CD4-positive, alpha-beta T cell (primary cell): ENCODE measurements at regions not wholly inside any gene's neighbourhood (a gene's known extent, or its start where the extent isn't known, plus 50 kb on each side); places are given as distances from the start of the nearest gene placed in this dataset.

Experiments used
- ATAC-seq: fragments of 200-7000 bp; cut with Tn5 transposase; one replicate; pipeline ENCODE4 v1.10.0; 2022; ENCODE audit warnings: mild to moderate bottlenecking; ENCODE audit not compliant: poor library complexity
- CTCF ChIA-PET: fragments of 350-600 bp; sonication (Branson Sonifier 250); formaldehyde crosslinking; loops from one replicate; lab custom pipeline; 2021; ENCODE audit warnings: antibody characterized with exemption, inconsistent platforms; lab: Charles Lee
- POLR2A ChIA-PET: fragments of 350-600 bp; sonication (Branson Sonifier 250); formaldehyde crosslinking; loops from one replicate; lab custom pipeline; 2021; ENCODE audit warnings: antibody characterized with exemption, inconsistent platforms; lab: Charles Lee
- DNase-seq, 14 experiments: peaks; one replicate each; pipeline ENCODE4 v3.0.0-alpha.2; 2013 to 2020; ENCODE audit warnings: mixed read lengths in 2 of 14
- H3K27ac ChIP-seq, 2 donors: one replicate each; pipeline versions ENCODE4 v1.5.1 to v1.7.0; 2013; ENCODE audit warnings: low read length in 2 of 2, low read depth in 1 of 2, mild to moderate bottlenecking in 1 of 2
- H3K27me3 ChIP-seq, 2 experiments: 1 replicate in 1 of 2; 2 replicates in 1 of 2; pipeline versions ENCODE4 v1.6.1 to v1.7.0; 2013; ENCODE audit warnings: low read length in 2 of 2, control low read depth in 1 of 2, mild to moderate bottlenecking in 1 of 2, moderate library complexity in 1 of 2; ENCODE audit not compliant: insufficient read depth in 2 of 2, control insufficient read depth in 1 of 2
- H3K36me3 ChIP-seq: one replicate; pipeline ENCODE4 v1.6.1; 2013; ENCODE audit warnings: low read length, control low read depth; ENCODE audit not compliant: insufficient read depth
- H3K4me1 ChIP-seq: one replicate; pipeline ENCODE4 v1.6.1; 2013; ENCODE audit warnings: low read length, control low read depth; ENCODE audit not compliant: insufficient read depth
- H3K4me3 ChIP-seq: one replicate; pipeline ENCODE4 v1.5.1; 2013; ENCODE audit warnings: mild to moderate bottlenecking, low read length, moderate library complexity
- H3K9me3 ChIP-seq, 2 experiments: 1 replicate in 1 of 2; 2 replicates in 1 of 2; pipeline versions ENCODE4 v1.6.1 to v1.7.0; 2013; ENCODE audit warnings: low read length in 2 of 2, mild to moderate bottlenecking in 2 of 2, control low read depth in 1 of 2, moderate library complexity in 1 of 2; ENCODE audit not compliant: control insufficient read depth in 1 of 2, insufficient read depth in 1 of 2
- H3K27ac Mint-ChIP-seq: one replicate; pipeline ENCODE4 v1.8.0; 2020; ENCODE audit warnings: mixed read lengths
- H3K27me3 Mint-ChIP-seq: one replicate; pipeline ENCODE4 v1.8.0; 2021; ENCODE audit warnings: mixed read lengths
- H3K36me3 Mint-ChIP-seq: one replicate; pipeline ENCODE4 v1.8.0; 2021; ENCODE audit warnings: low read depth, mixed read lengths
- H3K4me1 Mint-ChIP-seq: one replicate; pipeline ENCODE4 v1.8.0; 2021; ENCODE audit warnings: low read depth, mixed read lengths
- H3K4me3 Mint-ChIP-seq: one replicate; pipeline ENCODE4 v1.8.0; 2020; ENCODE audit warnings: mild to moderate bottlenecking, mixed read lengths
- H3K9me3 Mint-ChIP-seq: one replicate; pipeline ENCODE4 v1.8.0; 2020; ENCODE audit warnings: mixed read lengths
- intact Hi-C, 2 experiments: fragments of 100-400 bp; cut with DNase I in 1 of 2; cut with micrococcal nuclease in 1 of 2; formaldehyde crosslinking; loops; one replicate each; pipeline versions ENCODE4 v1.15.1 to v1.9.0; 2023 to 2025; cut with DNase I, micrococcal nuclease
- TF ChIP-seq, protein P1 (sequence below): fragments of 200-600 bp; IDR thresholded peaks from one replicate; pipeline ENCODE4 v1.8.0; 2022; ENCODE audit warnings: antibody characterized with exemption, mild to moderate bottlenecking

DNA sequence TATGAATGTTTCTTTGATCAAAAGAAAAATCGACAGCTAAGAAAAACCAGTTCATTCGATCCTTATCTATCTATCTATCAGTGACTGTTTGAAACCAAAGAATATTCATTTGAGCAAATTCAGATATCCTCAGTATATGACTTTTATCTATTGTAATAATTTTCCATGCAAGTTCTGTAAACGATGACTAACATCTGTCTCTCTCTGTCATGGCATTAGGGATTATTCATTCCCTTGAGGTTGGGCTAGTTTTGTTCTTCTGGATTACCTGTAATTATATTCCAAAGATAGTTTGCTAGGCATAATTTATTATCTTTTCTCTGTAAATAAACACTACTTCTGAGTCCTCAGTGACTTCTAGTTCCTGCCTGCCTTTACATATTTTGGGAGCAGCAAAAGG, 497.7 kb upstream of the CDH11 start:
- no peak for ATAC-seq
- ChIA-PET POLR2A (no interaction called here), CTCF (no interaction called here)
- H3K9me3 Mint-ChIP-seq, result no peaks in the 10 kb centered on the region
- no peaks in the 10 kb centered on the region for H3K27me3 ChIP-seq
- H3K4me3 Mint-ChIP-seq, result no peak overlapping the region
- no peaks in the 10 kb centered on the region for H3K36me3 ChIP-seq
- TF ChIP-seq, protein P1, sequence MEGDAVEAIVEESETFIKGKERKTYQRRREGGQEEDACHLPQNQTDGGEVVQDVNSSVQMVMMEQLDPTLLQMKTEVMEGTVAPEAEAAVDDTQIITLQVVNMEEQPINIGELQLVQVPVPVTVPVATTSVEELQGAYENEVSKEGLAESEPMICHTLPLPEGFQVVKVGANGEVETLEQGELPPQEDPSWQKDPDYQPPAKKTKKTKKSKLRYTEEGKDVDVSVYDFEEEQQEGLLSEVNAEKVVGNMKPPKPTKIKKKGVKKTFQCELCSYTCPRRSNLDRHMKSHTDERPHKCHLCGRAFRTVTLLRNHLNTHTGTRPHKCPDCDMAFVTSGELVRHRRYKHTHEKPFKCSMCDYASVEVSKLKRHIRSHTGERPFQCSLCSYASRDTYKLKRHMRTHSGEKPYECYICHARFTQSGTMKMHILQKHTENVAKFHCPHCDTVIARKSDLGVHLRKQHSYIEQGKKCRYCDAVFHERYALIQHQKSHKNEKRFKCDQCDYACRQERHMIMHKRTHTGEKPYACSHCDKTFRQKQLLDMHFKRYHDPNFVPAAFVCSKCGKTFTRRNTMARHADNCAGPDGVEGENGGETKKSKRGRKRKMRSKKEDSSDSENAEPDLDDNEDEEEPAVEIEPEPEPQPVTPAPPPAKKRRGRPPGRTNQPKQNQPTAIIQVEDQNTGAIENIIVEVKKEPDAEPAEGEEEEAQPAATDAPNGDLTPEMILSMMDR, result no peak
- H3K4me1 ChIP-seq, result no peaks in the 10 kb centered on the region
- H3K4me1 Mint-ChIP-seq, result no peaks in the 10 kb centered on the region
- H3K27ac ChIP-seq, result no peak overlapping the region
- H3K36me3 Mint-ChIP-seq, result no peaks in the 10 kb centered on the region
- DNase-seq, result no peak
- peaks cover 0 to 7% of the 10 kb centered on the region in 2 experiments for H3K9me3 ChIP-seq
- H3K27ac Mint-ChIP-seq, result no peak overlapping the region
- no peaks in the 10 kb centered on the region for H3K27me3 Mint-ChIP-seq
- H3K4me3 ChIP-seq, result no peak overlapping the region
- intact Hi-C loops, result no loop called here

DNA sequence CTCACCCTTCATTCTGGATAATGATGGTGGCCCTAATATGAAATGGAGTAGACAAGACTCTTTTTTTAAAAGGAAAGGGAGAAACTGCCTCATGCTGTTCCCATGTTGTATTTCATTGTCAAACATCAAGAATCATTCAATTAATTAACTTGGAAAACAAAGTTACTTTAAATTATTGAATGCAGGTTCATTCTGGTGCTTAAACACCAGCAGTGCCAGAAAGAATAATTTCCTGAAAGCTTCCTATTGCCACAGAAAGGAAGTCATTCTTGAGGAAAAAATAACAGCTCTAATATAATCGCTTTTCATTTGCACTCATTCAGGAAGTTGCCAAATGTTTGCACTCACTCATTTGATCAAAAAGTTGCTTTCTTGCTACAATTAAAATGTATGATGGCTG, 497.1 kb upstream of the CDH11 start:
- intact Hi-C loops, result no loop called here
- H3K9me3 ChIP-seq, result peaks cover 0 to 7% of the 10 kb centered on the region in 2 experiments
- Mint-ChIP-seq H3K36me3 (no peaks in the 10 kb centered on the region), H3K27me3 (no peaks in the 10 kb centered on the region), H3K9me3 (no peaks in the 10 kb centered on the region), H3K27ac (no peak overlapping the region), H3K4me1 (no peaks in the 10 kb centered on the region), H3K4me3 (no peak overlapping the region)
- H3K36me3 ChIP-seq, result no peaks in the 10 kb centered on the region
- H3K4me1 ChIP-seq, result no peaks in the 10 kb centered on the region
- TF ChIP-seq, protein P1, result no peak
- no peak overlapping the region for H3K4me3 ChIP-seq
- ChIA-PET CTCF (no interaction called here), POLR2A (no interaction called here)
- ATAC-seq (no peak), DNase-seq (no peak)
- H3K27ac ChIP-seq, result no peak overlapping the region
- H3K27me3 ChIP-seq, result no peaks in the 10 kb centered on the region

DNA sequence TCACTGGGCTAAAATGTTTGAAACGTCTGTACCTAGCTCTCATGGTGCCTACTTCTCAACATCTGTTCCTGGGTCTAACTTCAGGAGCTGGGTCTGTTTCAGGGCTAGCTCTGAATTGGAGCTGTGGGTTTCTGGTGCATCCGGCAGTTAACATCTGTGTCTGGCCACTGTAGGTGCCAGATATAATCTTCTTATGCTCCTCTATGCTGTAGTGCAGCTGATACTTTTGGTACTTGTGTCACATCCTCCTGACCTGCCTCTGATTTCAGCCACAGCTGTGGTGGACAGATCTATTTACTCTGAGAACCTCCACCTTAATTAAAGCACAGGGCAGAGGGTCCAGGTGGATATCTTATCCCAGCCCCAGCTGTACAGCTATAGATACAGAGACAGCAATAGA, 496.5 kb upstream of the CDH11 start:
- Histone ChIP-seq H3K36me3 (no peaks in the 10 kb centered on the region), H3K4me1 (no peaks in the 10 kb centered on the region), H3K27me3 (no peaks in the 10 kb centered on the region), H3K27ac (no peak overlapping the region), H3K9me3 (peaks cover 0 to 7% of the 10 kb centered on the region in 2 experiments), H3K4me3 (no peak overlapping the region)
- Mint-ChIP-seq H3K4me3 (no peak overlapping the region), H3K9me3 (no peaks in the 10 kb centered on the region), H3K27me3 (no peaks in the 10 kb centered on the region), H3K27ac (no peak overlapping the region), H3K4me1 (no peaks in the 10 kb centered on the region), H3K36me3 (no peaks in the 10 kb centered on the region)
- intact Hi-C loops, result no loop called here
- ChIA-PET POLR2A (no interaction called here), CTCF (no interaction called here)
- no peak for ATAC-seq
- TF ChIP-seq, protein P1, result no peak
- DNase-seq, result no peak
